Activated naive CD4-positive, alpha-beta T cell treated with anti-CD3 and anti-CD28 coated beads, Interleukin-2, amount 10 ng/mL, durations not matched to agents 7 days and 5 days (primary cell): ENCODE measurements at regions not wholly inside any gene's neighbourhood (a gene's known extent, or its start where the extent isn't known, plus 50 kb on each side); places are given as distances from the start of the nearest gene placed in this dataset.
"Not testable (repeated sequence)": the region's sequence is repeated elsewhere in the genome, so short reads cannot be mapped to it uniquely, and the experiment has no call there.

Source experiments
- CTCF ChIA-PET: fragments of 350-600 bp; sonication (Branson Sonifier 250); formaldehyde crosslinking; loops from one replicate; lab custom pipeline; 2021; ENCODE audit warnings: antibody characterized with exemption; lab: Charles Lee
- DNase-seq: peaks from one replicate; pipeline ENCODE4 v3.0.0-alpha.2; 2020
- H3K27ac Mint-ChIP-seq: one replicate; pipeline ENCODE4 v1.8.0; 2021; ENCODE audit warnings: mild to moderate bottlenecking, moderate library complexity, mixed read lengths
- H3K27me3 Mint-ChIP-seq: one replicate; pipeline ENCODE4 v1.8.0; 2021; ENCODE audit warnings: mild to moderate bottlenecking, mixed read lengths
- H3K36me3 Mint-ChIP-seq: one replicate; pipeline ENCODE4 v1.8.0; 2021; ENCODE audit warnings: mixed read lengths
- H3K4me1 Mint-ChIP-seq: one replicate; pipeline ENCODE4 v1.8.0; 2021; ENCODE audit warnings: mixed read lengths
- H3K4me3 Mint-ChIP-seq: one replicate; pipeline ENCODE4 v1.8.0; 2021; ENCODE audit warnings: mild to moderate bottlenecking, moderate library complexity, mixed read lengths
- H3K9me3 Mint-ChIP-seq: one replicate; pipeline ENCODE4 v1.8.0; 2021; ENCODE audit warnings: mixed read lengths

GRCh38 chr2:203619267-203619878, 84.3 kb upstream of the RAPH1 start:
- DNase-seq: no peak
- H3K4me1 Mint-ChIP-seq: peaks cover 5% of the 10 kb centered on the region
- no peak overlapping the region for H3K27ac Mint-ChIP-seq
- CTCF ChIA-PET: no interaction called here
- H3K27me3 Mint-ChIP-seq: peaks cover 7% of the 10 kb centered on the region
- H3K4me3 Mint-ChIP-seq: no peak overlapping the region
- H3K36me3 Mint-ChIP-seq: no peaks in the 10 kb centered on the region
- H3K9me3 Mint-ChIP-seq: peaks cover 9% of the 10 kb centered on the region

GRCh38 chr2:203621981-203622515, 84.4 kb upstream of the CD28 start:
- CTCF ChIA-PET: no interaction called here
- Mint-ChIP-seq H3K36me3 (no peaks in the 10 kb centered on the region), H3K27me3 (peaks cover 7% of the 10 kb centered on the region), H3K4me3 (no peak overlapping the region), H3K9me3 (peaks cover 9% of the 10 kb centered on the region), H3K4me1 (peaks cover 5% of the 10 kb centered on the region), H3K27ac (no peak overlapping the region)
- DNase-seq: no peak

GRCh38 chr2:203623096-203623495, 83.3 kb upstream of the CD28 start:
- H3K36me3 Mint-ChIP-seq: no peaks in the 10 kb centered on the region
- DNase-seq: no peak
- no peaks in the 10 kb centered on the region for H3K27me3 Mint-ChIP-seq
- peaks cover 9% of the 10 kb centered on the region for H3K9me3 Mint-ChIP-seq
- H3K4me1 Mint-ChIP-seq: peaks cover 5% of the 10 kb centered on the region
- no peak overlapping the region for H3K27ac Mint-ChIP-seq
- CTCF ChIA-PET: no interaction called here
- no peak overlapping the region for H3K4me3 Mint-ChIP-seq

- Mint-ChIP-seq H3K27ac (no peak overlapping the region), H3K27me3 (no peaks in the 10 kb centered on the region), H3K4me1 (peaks cover 5% of the 10 kb centered on the region), H3K4me3 (no peak overlapping the region), H3K9me3 (peaks cover 9% of the 10 kb centered on the region), H3K36me3 (no peaks in the 10 kb centered on the region)
- CTCF ChIA-PET: no interaction called here
- no peak for DNase-seq
Measured at GRCh38 chr2:203623661-203624060, 82.8 kb upstream of the CD28 start.

- DNase-seq: no peak
- Mint-ChIP-seq H3K27ac (no peak overlapping the region), H3K4me3 (no peak overlapping the region), H3K4me1 (peaks cover 5% of the 10 kb centered on the region), H3K36me3 (no peaks in the 10 kb centered on the region), H3K9me3 (peaks cover 8% of the 10 kb centered on the region), H3K27me3 (no peaks in the 10 kb centered on the region)
- CTCF ChIA-PET: no interaction called here
Measured at GRCh38 chr2:203625701-203626100, 80.7 kb upstream of the CD28 start.

GRCh38 chr2:203626247-203626646, 80.2 kb upstream of the CD28 start:
- H3K4me3 Mint-ChIP-seq, H3K36me3 Mint-ChIP-seq, DNase-seq, H3K4me1 Mint-ChIP-seq, H3K9me3 Mint-ChIP-seq, H3K27ac Mint-ChIP-seq, CTCF ChIA-PET, H3K27me3 Mint-ChIP-seq: not testable (repeated sequence)

GRCh38 chr2:203626952-203627681, 79.3 kb upstream of the CD28 start:
- DNase-seq: no peak
- Mint-ChIP-seq H3K27me3 (no peaks in the 10 kb centered on the region), H3K4me3 (no peak overlapping the region), H3K27ac (no peak overlapping the region), H3K9me3 (peaks cover 4% of the 10 kb centered on the region), H3K36me3 (no peaks in the 10 kb centered on the region), H3K4me1 (peaks cover 5% of the 10 kb centered on the region)
- CTCF ChIA-PET: no interaction called here

GRCh38 chr2:203629699-203630098, 76.7 kb upstream of the CD28 start:
- Mint-ChIP-seq H3K4me1 (no peaks in the 10 kb centered on the region), H3K27me3 (no peaks in the 10 kb centered on the region), H3K27ac (no peak overlapping the region), H3K36me3 (no peaks in the 10 kb centered on the region), H3K4me3 (no peak overlapping the region), H3K9me3 (no peaks in the 10 kb centered on the region)
- DNase-seq: no peak
- CTCF ChIA-PET: interaction anchor here (0.7 to 0.8 kb wide), 2 partner anchors 214 to 557 kb away, joined by 3 to 4 read pairs; no protein-coding TSS in a partner anchor

GRCh38 chr2:203631068-203631757, 75.2 kb upstream of the CD28 start:
- no peaks in the 10 kb centered on the region for H3K4me1 Mint-ChIP-seq
- H3K36me3 Mint-ChIP-seq: no peaks in the 10 kb centered on the region
- H3K4me3 Mint-ChIP-seq: no peak overlapping the region
- H3K27ac Mint-ChIP-seq: no peak overlapping the region
- no peaks in the 10 kb centered on the region for H3K9me3 Mint-ChIP-seq
- peaks cover 3% of the 10 kb centered on the region for H3K27me3 Mint-ChIP-seq
- no peak for DNase-seq
- CTCF ChIA-PET: no interaction called here

GRCh38 chr2:203636588-203637470, 69.6 kb upstream of the CD28 start:
- no peaks in the 10 kb centered on the region for H3K9me3 Mint-ChIP-seq
- H3K4me1 Mint-ChIP-seq: peaks cover 28% of the 10 kb centered on the region
- DNase-seq: no peak
- H3K4me3 Mint-ChIP-seq: no peak overlapping the region
- H3K27me3 Mint-ChIP-seq: peaks cover 7% of the 10 kb centered on the region
- CTCF ChIA-PET: no interaction called here
- H3K27ac Mint-ChIP-seq: no peak overlapping the region
- no peaks in the 10 kb centered on the region for H3K36me3 Mint-ChIP-seq

GRCh38 chr2:203637471-203638167, 68.8 kb upstream of the CD28 start:
- CTCF ChIA-PET: no interaction called here
- Mint-ChIP-seq H3K9me3 (no peaks in the 10 kb centered on the region), H3K4me1 (peaks cover 28% of the 10 kb centered on the region), H3K27ac (peak overlapping the region; percentile 35), H3K4me3 (no peak overlapping the region), H3K36me3 (no peaks in the 10 kb centered on the region), H3K27me3 (peaks cover 8% of the 10 kb centered on the region)
- DNase-seq: no peak

GRCh38 chr2:203641865-203642264, 64.6 kb upstream of the CD28 start:
- not testable (repeated sequence) for DNase-seq, H3K27ac Mint-ChIP-seq, H3K4me3 Mint-ChIP-seq, H3K36me3 Mint-ChIP-seq, H3K9me3 Mint-ChIP-seq, H3K27me3 Mint-ChIP-seq
- H3K4me1 Mint-ChIP-seq: peaks cover 23% of the 10 kb centered on the region
- CTCF ChIA-PET: interaction anchor here (0.6 to 1.4 kb wide), 2 partner anchors 10 to 68 kb away, joined by 3 to 4 read pairs; no protein-coding TSS in a partner anchor

GRCh38 chr2:203642841-203643240, 63.6 kb upstream of the CD28 start:
- not testable (repeated sequence) for DNase-seq, H3K27ac Mint-ChIP-seq, H3K4me3 Mint-ChIP-seq, H3K27me3 Mint-ChIP-seq, H3K9me3 Mint-ChIP-seq, H3K36me3 Mint-ChIP-seq
- CTCF ChIA-PET: interaction anchor here (1.4 kb wide), 1 partner anchor 9 kb away, joined by 4 read pairs; no protein-coding TSS in a partner anchor
- H3K4me1 Mint-ChIP-seq: peaks cover 14% of the 10 kb centered on the region
